EH (cell line): ENCODE measurements at regions not wholly inside any gene's neighbourhood (a gene's known extent, or its start where the extent isn't known, plus 50 kb on each side); places are given as distances from the start of the nearest gene placed in this dataset.

Experiments
- DNase-seq: peaks from one replicate; pipeline ENCODE4 v3.0.0-alpha.2; 2015; ENCODE audit warnings: low read depth

DNA sequence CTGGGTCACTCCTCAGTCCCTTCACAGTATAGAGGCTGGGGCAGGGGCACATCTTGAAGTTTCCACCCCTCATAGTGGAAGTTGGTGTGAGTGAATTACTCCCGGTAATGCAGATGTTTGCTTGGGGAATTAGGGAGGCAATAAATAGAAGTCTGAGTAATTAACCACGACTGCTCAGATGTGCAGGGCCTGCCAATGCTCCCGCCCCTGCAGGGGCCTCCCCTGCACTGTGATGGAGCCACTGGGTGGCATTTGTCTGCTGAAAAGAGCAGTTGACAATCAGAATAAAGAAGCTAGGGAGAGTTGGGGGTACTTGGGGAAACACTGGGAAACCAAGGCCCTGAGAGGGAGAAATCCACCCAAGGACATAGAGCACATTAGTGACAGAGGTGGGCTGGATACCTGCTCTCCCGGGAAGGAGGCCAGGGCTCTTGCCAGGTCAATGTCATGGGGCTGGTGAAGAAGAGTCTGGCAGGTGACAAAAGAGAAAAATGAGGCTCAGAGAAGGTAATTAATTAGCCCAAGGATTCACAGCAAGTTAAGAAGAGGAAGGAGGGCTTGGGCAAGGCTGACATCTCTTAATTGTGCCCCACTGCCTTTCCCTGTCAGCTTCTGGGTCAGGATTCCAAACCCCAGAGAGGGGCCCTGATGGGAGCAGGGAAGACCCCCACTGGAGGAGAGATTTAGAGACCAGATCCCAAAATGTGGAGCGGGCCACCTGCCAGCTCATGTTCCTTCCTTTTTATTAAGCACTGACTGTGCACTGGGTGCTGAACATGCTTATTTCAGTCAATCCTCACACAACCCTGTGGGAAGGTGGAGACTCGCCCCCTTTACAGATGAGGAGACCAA, 436.2 kb downstream of the MATN1 start:
- DNase-seq: no peak

- DNase-seq: no peak
Measured at GRCh38 chr1:30286241-30286987, 437.0 kb downstream of the MATN1 start.

DNA sequence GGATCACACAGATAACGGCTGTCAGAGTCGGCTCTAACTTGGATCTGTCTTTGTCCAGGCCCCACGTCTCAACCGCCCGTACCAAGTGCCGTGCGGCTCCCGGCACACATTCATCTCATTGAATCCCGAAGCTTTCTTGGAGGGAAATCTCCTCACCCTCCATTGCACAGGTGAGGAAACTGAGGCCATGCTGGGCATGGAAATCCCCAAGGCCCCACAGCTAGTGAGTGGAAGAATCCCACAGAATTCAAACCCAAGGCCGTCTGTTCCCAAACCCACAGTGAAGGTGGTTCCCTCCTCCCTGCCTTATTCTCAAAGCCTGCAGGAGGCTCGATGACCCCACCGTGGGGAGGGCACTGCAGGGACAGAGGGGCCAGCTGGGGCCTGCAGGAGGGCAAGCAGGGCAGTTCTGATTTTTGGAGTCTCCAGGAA, 437.9 kb downstream of the MATN1 start:
- no peak for DNase-seq

DNA sequence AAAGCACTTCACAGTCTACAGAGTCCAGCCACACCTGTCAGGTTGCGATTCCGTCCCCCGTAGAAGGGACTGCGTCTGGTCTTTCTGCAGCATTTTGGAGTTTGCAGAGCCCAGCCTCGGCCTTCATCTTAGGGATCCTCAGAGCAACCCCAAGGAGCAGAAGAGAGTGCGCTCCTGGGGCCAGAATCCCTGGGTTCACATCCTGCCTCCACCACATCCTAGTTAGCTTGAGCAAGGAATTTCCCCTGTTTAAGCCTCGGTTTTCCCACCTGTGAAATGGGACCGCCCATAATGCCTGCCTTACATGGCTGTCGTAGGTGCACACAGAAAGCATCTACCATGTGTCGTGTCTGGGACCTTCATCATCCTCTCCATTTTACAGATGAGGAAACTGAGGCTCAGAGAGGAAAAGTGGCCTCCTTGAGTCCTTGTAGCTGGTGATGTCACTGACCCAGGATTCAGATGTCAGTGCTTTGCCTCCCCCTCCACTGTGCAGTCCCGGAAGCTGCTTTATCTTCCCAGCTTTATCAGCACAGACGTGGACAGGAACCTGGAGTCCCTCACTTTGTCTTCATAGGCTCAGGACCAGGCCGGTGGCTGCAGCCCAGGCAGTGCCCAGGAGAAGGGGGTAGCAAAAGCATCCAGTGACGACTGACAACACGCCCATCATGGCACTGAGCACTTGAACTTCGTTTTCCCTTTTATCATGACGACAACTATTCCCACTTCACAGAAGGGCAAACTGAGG, 438.5 kb downstream of the MATN1 start:
- DNase-seq: no peak

GRCh38 chr1:30284226-30284625, 439.2 kb downstream of the MATN1 start:
- DNase-seq: no peak

GRCh38 chr1:30283199-30283962, 440.0 kb downstream of the MATN1 start:
- no peak for DNase-seq

DNA sequence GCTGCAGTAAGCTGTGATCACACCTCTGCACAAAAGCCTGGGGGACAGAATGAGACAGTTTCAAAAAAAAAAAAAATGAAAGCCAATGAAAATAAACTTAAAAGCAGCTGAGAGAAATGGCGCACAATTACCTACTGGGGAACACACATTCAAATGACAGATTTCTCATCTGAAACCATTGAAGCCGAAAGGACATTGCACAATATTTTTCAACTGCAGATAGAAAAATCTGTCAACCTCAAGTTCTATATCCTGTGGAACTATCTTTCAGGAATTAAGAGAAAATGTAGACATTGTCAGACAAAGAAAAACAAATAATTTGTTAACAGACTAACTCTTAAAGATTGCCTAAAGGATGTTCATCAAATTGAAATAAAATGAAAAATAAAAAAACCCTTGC, 442.8 kb downstream of the MATN1 start:
- DNase-seq: no peak

GRCh38 chr1:30277911-30278310, 445.5 kb downstream of the MATN1 start:
- DNase-seq: no peak

- no peak for DNase-seq
Measured at GRCh38 chr1:30277415-30277814, 446.0 kb downstream of the MATN1 start.

GRCh38 chr1:30275926-30276764, 447.2 kb downstream of the MATN1 start:
- no peak for DNase-seq

- no peak for DNase-seq
Measured at GRCh38 chr1:30274976-30275621, 448.3 kb downstream of the MATN1 start.

DNA sequence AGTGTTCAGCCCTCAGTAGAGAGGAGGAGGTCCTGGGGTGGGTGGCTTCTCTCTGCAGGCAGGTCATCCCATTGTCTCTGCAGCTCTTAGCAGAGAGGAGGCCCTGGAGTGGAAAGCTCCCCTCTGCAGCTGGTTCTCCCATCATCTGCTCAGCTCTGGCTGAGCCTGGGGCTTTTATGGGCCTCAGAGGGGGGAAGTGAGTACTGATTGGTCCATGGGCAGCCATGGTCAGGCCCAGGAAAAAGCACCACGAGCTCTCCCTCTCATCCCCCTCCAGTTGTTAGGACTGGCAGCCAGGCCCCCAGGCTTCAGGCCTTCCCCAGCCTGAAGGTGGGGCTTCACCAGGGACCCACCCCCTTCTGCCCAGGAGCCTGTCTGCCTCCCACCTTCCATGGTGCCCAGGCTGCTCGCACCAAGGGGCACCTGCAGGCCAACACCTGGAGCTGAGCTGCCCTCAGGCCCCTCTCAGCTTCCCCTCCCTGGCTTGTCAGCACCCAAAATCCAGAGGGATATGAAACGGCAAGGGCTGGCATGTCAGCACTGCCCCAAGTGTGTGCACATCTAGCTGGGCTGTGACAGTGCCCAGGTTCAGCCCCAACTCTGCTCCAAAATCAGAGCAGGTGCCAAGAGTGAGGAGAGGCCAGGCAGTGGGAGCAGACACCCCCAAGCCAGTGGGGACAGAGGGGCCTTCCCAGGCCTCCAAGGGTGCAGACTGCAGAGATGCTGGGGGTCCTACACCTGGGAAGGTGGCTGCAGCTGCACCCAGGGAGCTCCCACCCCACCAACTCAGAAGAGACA, 449.0 kb downstream of the MATN1 start:
- DNase-seq: no peak

DNA sequence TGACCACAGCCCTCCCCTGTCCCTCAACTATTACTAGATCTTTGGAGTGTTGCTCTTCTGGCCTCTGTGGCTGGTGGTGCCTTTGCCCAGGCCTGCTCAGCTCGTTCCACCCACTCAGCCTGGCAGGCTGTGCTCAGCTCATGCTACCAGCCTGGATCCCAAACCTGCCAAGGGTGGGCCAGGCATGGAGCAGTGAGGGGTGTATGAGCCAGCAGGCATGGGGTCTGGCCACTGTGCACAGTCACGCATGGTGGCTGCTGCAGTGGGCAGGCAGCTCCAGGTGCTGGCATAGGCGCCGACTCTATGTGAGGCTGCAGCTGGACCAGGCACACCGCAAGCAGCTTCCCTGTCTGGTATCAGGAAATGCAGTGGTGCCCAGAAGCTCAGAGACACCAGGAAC, 449.9 kb downstream of the MATN1 start:
- no peak for DNase-seq

DNA sequence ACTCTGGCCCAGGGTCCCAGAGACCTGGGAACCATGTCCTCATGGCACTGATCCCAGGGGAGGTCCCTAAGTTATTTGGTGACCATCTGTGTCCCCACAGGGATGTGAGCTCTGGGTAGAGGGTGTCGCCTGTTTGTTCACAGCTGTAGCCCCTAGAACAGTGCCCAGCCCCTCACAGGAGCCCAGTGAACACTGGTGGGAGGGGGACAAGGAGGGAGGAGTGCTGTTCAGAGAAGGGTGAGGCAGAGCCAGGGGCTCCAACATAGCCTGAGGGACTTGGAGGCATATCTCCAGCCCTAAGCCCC, 450.4 kb downstream of the MATN1 start:
- no peak for DNase-seq

- DNase-seq: no peak
Measured at GRCh38 chr1:30272277-30273020, 450.9 kb downstream of the MATN1 start.

GRCh38 chr1:30271401-30272276, 451.7 kb downstream of the MATN1 start:
- DNase-seq: no peak

DNA sequence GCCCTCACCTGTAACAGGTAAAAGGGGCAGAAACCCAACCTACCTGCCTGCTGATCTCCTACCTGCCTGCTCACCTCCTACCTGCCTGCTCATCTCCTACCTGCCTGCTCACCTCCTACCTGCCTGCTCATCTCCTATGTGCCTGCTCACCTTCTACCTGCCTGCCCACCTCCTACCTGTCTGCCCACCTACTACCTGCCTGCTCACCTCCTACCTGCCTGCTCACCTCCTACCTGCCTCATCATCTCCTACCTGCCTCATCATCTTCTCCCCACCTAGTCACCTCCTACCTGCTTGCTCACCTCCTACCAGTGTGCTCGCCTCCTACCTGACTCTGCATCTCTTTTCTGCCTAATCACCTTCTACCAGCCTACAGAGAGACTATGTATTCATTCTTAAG, 452.9 kb downstream of the MATN1 start:
- DNase-seq: no peak
